ENCODE measurements at regions not wholly inside any gene's neighbourhood (a gene's known extent, or its start where the extent isn't known, plus 50 kb on each side); places are given as distances from the start of the nearest gene placed in this dataset.
A peak's percentile ranks its signal among the peaks of the same experiment; 100 is the strongest.

DNA sequence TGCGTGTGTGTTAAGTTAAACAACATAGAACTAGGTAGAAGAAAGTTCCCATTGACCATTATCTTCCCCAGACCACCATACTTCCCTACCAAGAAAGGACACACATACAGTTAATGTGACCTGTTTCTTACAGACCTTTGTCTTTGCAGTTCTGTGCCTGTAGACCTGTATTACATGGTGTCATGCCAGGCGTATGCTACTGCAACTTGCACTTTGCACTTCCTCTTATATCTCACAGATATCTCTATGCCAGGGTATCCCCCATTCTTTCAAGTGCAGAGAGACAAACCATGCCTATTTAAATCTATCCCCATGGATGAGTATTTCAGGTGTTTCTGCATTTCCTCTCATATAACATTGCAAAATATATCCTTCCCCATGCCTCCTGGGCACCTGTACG, 136.8 kb upstream of the PKDCC start (continued):
- TF ChIP-seq, protein P1, sequence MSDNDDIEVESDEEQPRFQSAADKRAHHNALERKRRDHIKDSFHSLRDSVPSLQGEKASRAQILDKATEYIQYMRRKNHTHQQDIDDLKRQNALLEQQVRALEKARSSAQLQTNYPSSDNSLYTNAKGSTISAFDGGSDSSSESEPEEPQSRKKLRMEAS (IDR thresholded peaks at IDR 0.05) = peak; percentile 17
- peak; percentile 31 for TF ChIP-seq HNF4G (IDR thresholded peaks at IDR 0.05)
- TF ChIP-seq, protein P2, sequence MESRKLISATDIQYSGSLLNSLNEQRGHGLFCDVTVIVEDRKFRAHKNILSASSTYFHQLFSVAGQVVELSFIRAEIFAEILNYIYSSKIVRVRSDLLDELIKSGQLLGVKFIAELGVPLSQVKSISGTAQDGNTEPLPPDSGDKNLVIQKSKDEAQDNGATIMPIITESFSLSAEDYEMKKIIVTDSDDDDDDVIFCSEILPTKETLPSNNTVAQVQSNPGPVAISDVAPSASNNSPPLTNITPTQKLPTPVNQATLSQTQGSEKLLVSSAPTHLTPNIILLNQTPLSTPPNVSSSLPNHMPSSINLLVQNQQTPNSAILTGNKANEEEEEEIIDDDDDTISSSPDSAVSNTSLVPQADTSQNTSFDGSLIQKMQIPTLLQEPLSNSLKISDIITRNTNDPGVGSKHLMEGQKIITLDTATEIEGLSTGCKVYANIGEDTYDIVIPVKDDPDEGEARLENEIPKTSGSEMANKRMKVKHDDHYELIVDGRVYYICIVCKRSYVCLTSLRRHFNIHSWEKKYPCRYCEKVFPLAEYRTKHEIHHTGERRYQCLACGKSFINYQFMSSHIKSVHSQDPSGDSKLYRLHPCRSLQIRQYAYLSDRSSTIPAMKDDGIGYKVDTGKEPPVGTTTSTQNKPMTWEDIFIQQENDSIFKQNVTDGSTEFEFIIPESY (IDR thresholded peaks at IDR 0.05) = no peak
- peak in 1 of 2 donors; percentile 12 for TF ChIP-seq RXRA (IDR thresholded peaks at IDR 0.05)
- no peak for TF ChIP-seq FOXA2 (IDR thresholded peaks at IDR 0.05)

- H3K4me1 ChIP-seq (ENCODE audit: control insufficient read depth in 4 of 4, insufficient read depth in 4 of 4, low read length in 3 of 4) = peaks cover 3 to 38% (median 26%) of the 10 kb centered on the region in 4 donors
- H3K27me3 ChIP-seq (ENCODE audit: control insufficient read depth in 4 of 4, insufficient read depth in 4 of 4, low read length in 3 of 4) = no peaks in the 10 kb centered on the region
- H3K4me3 ChIP-seq (ENCODE audit: low read depth in 1 of 3, low read length in 3 of 3) = no peak overlapping the region
- WGBS = 59% methylated on average over 3 of the region's 3 CpGs
- no peaks in the 10 kb centered on the region for H3K36me3 ChIP-seq (ENCODE audit: control insufficient read depth in 4 of 4, insufficient read depth in 3 of 4, low read depth in 1 of 4, low read length in 3 of 4)
- peak; percentile 33 to 54 for TF ChIP-seq RXRA (IDR thresholded peaks at IDR 0.05)
- TF ChIP-seq HNF4A (conservative IDR thresholded peaks at IDR 0.05) = no peak
- peak; percentile 27 for TF ChIP-seq NR2F2 (IDR thresholded peaks at IDR 0.05)
- DNase-seq (ENCODE audit: low spot score) = no peak
- peak overlapping the region in 1 of 2 donors; percentile 33 for H3K27ac ChIP-seq (ENCODE audit: low read depth in 1 of 2, low read length in 2 of 2)
- H3K9me3 ChIP-seq (ENCODE audit: control insufficient read depth in 4 of 4, low read length in 3 of 4) = peaks cover 0 to 3% (median 0%) of the 10 kb centered on the region in 4 donors
- no peak overlapping the region for H3K9ac ChIP-seq (ENCODE audit: low read depth in 1 of 2, low read length in 2 of 2)
Measured at GRCh38 chr2:41912337-41912736, 135.5 kb upstream of the PKDCC start.

- Histone ChIP-seq H3K27me3 (ENCODE audit: control insufficient read depth in 4 of 4, insufficient read depth in 4 of 4, low read length in 3 of 4) (no peaks in the 10 kb centered on the region), H3K4me1 (ENCODE audit: control insufficient read depth in 4 of 4, insufficient read depth in 4 of 4, low read length in 3 of 4) (peaks cover 1 to 33% (median 23%) of the 10 kb centered on the region in 4 donors), H3K27ac (ENCODE audit: low read depth in 1 of 2, low read length in 2 of 2) (peak overlapping the region in 1 of 2 donors; percentile 33)
Measured at GRCh38 chr2:41912776-41913175, 135.0 kb upstream of the PKDCC start.

DNA sequence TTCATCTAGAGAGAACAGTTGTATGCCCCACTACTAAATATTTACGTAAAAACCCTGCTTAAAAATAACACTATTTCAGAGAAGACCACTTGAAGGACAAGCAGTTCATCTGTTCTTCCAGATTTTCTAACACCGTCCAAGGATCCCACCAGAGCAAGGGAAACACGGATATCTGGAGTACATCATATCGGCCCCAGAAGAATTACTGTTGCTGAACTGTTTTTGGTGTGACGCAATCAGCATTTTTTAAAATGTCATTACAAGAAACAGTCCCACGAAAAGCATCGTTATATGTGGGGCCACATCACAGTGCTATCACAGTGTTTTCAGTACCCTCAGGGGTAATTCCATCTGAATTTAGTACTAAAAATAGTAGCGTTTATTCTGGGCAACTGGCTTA, 134.5 kb upstream of the PKDCC start:
- Histone ChIP-seq H3K36me3 (ENCODE audit: control insufficient read depth in 4 of 4, insufficient read depth in 3 of 4, low read depth in 1 of 4, low read length in 3 of 4) (no peaks in the 10 kb centered on the region), H3K4me3 (ENCODE audit: low read depth in 1 of 3, low read length in 3 of 3) (no peak overlapping the region), H3K4me1 (ENCODE audit: control insufficient read depth in 4 of 4, insufficient read depth in 4 of 4, low read length in 3 of 4) (peaks cover under 1 to 28% (median 18%) of the 10 kb centered on the region in 4 donors), H3K27me3 (ENCODE audit: control insufficient read depth in 4 of 4, insufficient read depth in 4 of 4, low read length in 3 of 4) (no peaks in the 10 kb centered on the region), H3K27ac (ENCODE audit: low read depth in 1 of 2, low read length in 2 of 2) (no peak overlapping the region), H3K9ac (ENCODE audit: low read depth in 1 of 2, low read length in 2 of 2) (no peak overlapping the region), H3K9me3 (ENCODE audit: control insufficient read depth in 4 of 4, low read length in 3 of 4) (peaks cover 0 to 3% (median 0%) of the 10 kb centered on the region in 4 donors)
- WGBS = 88% methylated on average over 8 of the region's 8 CpGs
- TF ChIP-seq FOXA1 (IDR thresholded peaks at IDR 0.05) (no peak), EGR1 (IDR thresholded peaks at IDR 0.05; ENCODE audit: low read depth in 2 of 2) (no peak), HNF4G (IDR thresholded peaks at IDR 0.05) (no peak), NR2F2 (IDR thresholded peaks at IDR 0.05) (peak; percentile 11), TAF1 (conservative IDR thresholded peaks at IDR 0.05) (no peak), YY1 (IDR thresholded peaks at IDR 0.05) (no peak), REST (IDR thresholded peaks at IDR 0.05) (no peak)
- DNase-seq (ENCODE audit: low spot score) = no peak

More at GRCh38 chr2:41912776-41913175, 135.0 kb upstream of the PKDCC start:
- H3K9ac ChIP-seq (ENCODE audit: low read depth in 1 of 2, low read length in 2 of 2) = no peak overlapping the region
- no peak for DNase-seq (ENCODE audit: low spot score)
- WGBS = 45% methylated on average over 2 of the region's 2 CpGs
- H3K4me3 ChIP-seq (ENCODE audit: low read depth in 1 of 3, low read length in 3 of 3) = no peak overlapping the region
- no peaks in the 10 kb centered on the region for H3K36me3 ChIP-seq (ENCODE audit: control insufficient read depth in 4 of 4, insufficient read depth in 3 of 4, low read depth in 1 of 4, low read length in 3 of 4)
- H3K9me3 ChIP-seq (ENCODE audit: control insufficient read depth in 4 of 4, low read length in 3 of 4) = peaks cover 0 to 3% (median 0%) of the 10 kb centered on the region in 4 donors
- TF ChIP-seq NR2F2 (IDR thresholded peaks at IDR 0.05) (no peak), YY1 (IDR thresholded peaks at IDR 0.05) (peak; percentile 33)
- TF ChIP-seq, protein P2 (IDR thresholded peaks at IDR 0.05) = no peak
